SK-N-SH (cell line): ENCODE measurements at regions not wholly inside any gene's neighbourhood (a gene's known extent, or its start where the extent isn't known, plus 50 kb on each side); places are given as distances from the start of the nearest gene placed in this dataset.

ENCODE experiments used
- CTCF ChIA-PET: fragments of 300-600, 350-600 bp; formaldehyde crosslinking; extraction: SDS; loops from one replicate; lab custom pipeline; 2021; lab: Yijun Ruan, JAX
- POLR2A ChIA-PET: fragments of 350-600 bp; sonication (Branson Sonifier 250); formaldehyde crosslinking; extraction: SDS; loops from one replicate; lab custom pipeline; 2020; ENCODE audit warnings: antibody characterized with exemption, inconsistent platforms; lab: Yijun Ruan, JAX
- DNase-seq: peaks from one replicate; pipeline ENCODE4 v3.0.0; 2012
- H2AFZ ChIP-seq: fragments of 200-600 bp; sonication (generic); 2 replicates; pipeline ENCODE4 v1.8.1; 2016; ENCODE audit warnings: antibody characterized with exemption, mild to moderate bottlenecking, low read depth
- H3F3A ChIP-seq: fragments of 200-600 bp; sonication (generic); replicated peaks from 2 replicates; pipeline ENCODE3; 2016; ENCODE audit warnings: antibody characterized with exemption, mild to moderate bottlenecking; ENCODE audit not compliant: insufficient read depth
- H3K27ac ChIP-seq, 2 experiments: fragments of 200-500 bp in 1 of 2; fragments of 200-600 bp in 1 of 2; sonication (Bioruptor generic) in 1 of 2; sonication (generic), shearing (Covaris generic) in 1 of 2; 2 replicates each; pipeline versions ENCODE4 v1.5.1 to v1.6.1; 2014 to 2016; ENCODE audit warnings: low read depth in 2 of 2, inconsistent platforms in 1 of 2, low read length in 1 of 2, mild to moderate bottlenecking in 1 of 2, mixed read lengths in 1 of 2
- H3K27me3 ChIP-seq: fragments of 200-600 bp; sonication (generic), shearing (Covaris generic); 2 replicates; pipeline ENCODE4 v1.6.1; 2016; ENCODE audit warnings: mixed run types; ENCODE audit not compliant: insufficient read depth
- H3K36me3 ChIP-seq, 2 experiments: fragments of 200-500 bp in 1 of 2; fragments of 200-600 bp in 1 of 2; sonication (Bioruptor generic) in 1 of 2; sonication (generic) in 1 of 2; replicated peaks in 1 of 2; 2 replicates each; pipeline versions ENCODE3 to v1.5.1; 2014 to 2016; ENCODE audit warnings: low read length in 1 of 2, mild to moderate bottlenecking in 1 of 2; ENCODE audit not compliant: insufficient read depth in 2 of 2, control insufficient read depth in 1 of 2
- H3K4me1 ChIP-seq, 2 experiments: fragments of 200-500 bp in 1 of 2; fragments of 200-600 bp in 1 of 2; sonication (Bioruptor generic) in 1 of 2; sonication (generic), shearing (Covaris generic) in 1 of 2; 2 replicates each; pipeline versions ENCODE4 v1.5.1 to v1.6.1; 2014 to 2016; ENCODE audit warnings: low read depth in 1 of 2, low read length in 1 of 2, mixed run types in 1 of 2; ENCODE audit not compliant: insufficient read depth in 2 of 2, control insufficient read depth in 1 of 2
- H3K4me2 ChIP-seq: fragments of 200-600 bp; sonication (generic), shearing (Covaris generic); 2 replicates; pipeline ENCODE4 v1.6.1; 2017; ENCODE audit warnings: mixed run types
- H3K4me3 ChIP-seq, 2 experiments: fragments of 200-500 bp in 1 of 2; fragments of 200-600 bp in 1 of 2; sonication (Bioruptor generic) in 1 of 2; sonication (generic), shearing (Covaris generic) in 1 of 2; 2 replicates each; pipeline versions ENCODE4 v1.5.1 to v1.8.1; 2014 to 2016; ENCODE audit warnings: low read depth in 2 of 2, inconsistent platforms in 1 of 2, low read length in 1 of 2, mild to moderate bottlenecking in 1 of 2, mixed read lengths in 1 of 2, moderate library complexity in 1 of 2
- H3K79me2 ChIP-seq: fragments of 200-600 bp; sonication (generic); 2 replicates; pipeline ENCODE4 v1.8.1; 2017; ENCODE audit warnings: mild to moderate bottlenecking; ENCODE audit not compliant: insufficient read depth
- H3K9ac ChIP-seq: fragments of 200-600 bp; sonication (generic); 2 replicates; pipeline ENCODE4 v1.6.1; 2017; ENCODE audit warnings: mixed run types
- H3K9me2 ChIP-seq: fragments of 200-600 bp; sonication (generic); 2 replicates; pipeline ENCODE4 v1.6.1; 2017; ENCODE audit warnings: mixed run types
- H3K9me3 ChIP-seq: fragments of 200-600 bp; sonication (generic); 2 replicates; pipeline ENCODE4 v1.6.1; 2017; ENCODE audit warnings: mixed run types, mild to moderate bottlenecking, moderate library complexity
- H4K20me1 ChIP-seq: fragments of 200-600 bp; sonication (generic); 2 replicates; pipeline ENCODE4 v1.6.1; 2017; ENCODE audit warnings: mild to moderate bottlenecking, mixed run types; ENCODE audit not compliant: insufficient read depth
- GABPA ChIP-seq: IDR thresholded peaks from 2 replicates; pipeline ENCODE4 v1.4.0; 2012; ENCODE audit warnings: low read depth, mild to moderate bottlenecking
- GATA2 ChIP-seq: sonication (generic); formaldehyde crosslinking; IDR thresholded peaks from 2 replicates; pipeline ENCODE4 v1.5.0; 2020; ENCODE audit warnings: mild to moderate bottlenecking, missing genetic modification reagents
- JUND ChIP-seq: IDR thresholded peaks from 2 replicates; pipeline ENCODE4 v1.4.0; 2012
- MXI1 ChIP-seq: IDR thresholded peaks from 2 replicates; pipeline ENCODE4 v1.6.1; 2012; ENCODE audit warnings: mild to moderate bottlenecking, low read depth, low read length, improper control_type of control experiment
- NRF1 ChIP-seq: IDR thresholded peaks from 2 replicates; pipeline ENCODE4 v1.6.1; 2012; ENCODE audit warnings: low read depth, mild to moderate bottlenecking, low read length
- RAD21 ChIP-seq: IDR thresholded peaks from 2 replicates; pipeline ENCODE4 v1.6.1; 2012; ENCODE audit warnings: mild to moderate bottlenecking, low read length
- RCOR1 ChIP-seq: fragments of 150-350 bp; IDR thresholded peaks from 2 replicates; pipeline ENCODE4 v1.6.1; 2017; ENCODE audit warnings: antibody characterized with exemption, low read length
- RXRA ChIP-seq: IDR thresholded peaks from 2 replicates; pipeline ENCODE4 v1.4.0; 2012; ENCODE audit warnings: low read depth, mild to moderate bottlenecking, borderline replicate concordance
- SMC3 ChIP-seq: IDR thresholded peaks from 2 replicates; pipeline ENCODE4 v1.6.1; 2012; ENCODE audit warnings: low read depth, low read length, improper control_type of control experiment
- TCF12 ChIP-seq: IDR thresholded peaks from 2 replicates; pipeline ENCODE4 v1.4.0; 2012
- TEAD4 ChIP-seq: IDR thresholded peaks from 2 replicates; pipeline ENCODE4 v1.4.0; 2012; ENCODE audit warnings: mild to moderate bottlenecking, borderline replicate concordance; ENCODE audit not compliant: insufficient read depth
- YY1 ChIP-seq: IDR thresholded peaks from 2 replicates; pipeline ENCODE4 v1.4.0; 2012; ENCODE audit warnings: low read depth, mild to moderate bottlenecking
- WGBS: methylation state at CpG from one replicate; pipeline ENCODE4 v1.1.6; 2017; ENCODE audit warnings: low lambda C conversion rate; 5-methylcytosine and 5-hydroxymethylcytosine counted together
- TF ChIP-seq, protein P1 (sequence below): fragments of 150-350 bp; IDR thresholded peaks from 2 replicates; pipeline ENCODE4 v1.6.1; 2017; ENCODE audit warnings: antibody characterized with exemption, low read length, low read depth, borderline replicate concordance
- TF ChIP-seq, protein P2 (sequence below): fragments of 150-350 bp; IDR thresholded peaks from 2 replicates; pipeline ENCODE4 v1.6.1; 2016; ENCODE audit warnings: mild to moderate bottlenecking, low read depth, low read length
- TF ChIP-seq, protein P3 (sequence below): fragments of 200-600 bp; sonication (generic); IDR thresholded peaks from 2 replicates; pipeline ENCODE4 v1.6.1; 2017; ENCODE audit warnings: antibody characterized with exemption, mild to moderate bottlenecking, moderate library complexity
- TF ChIP-seq, protein P4 (sequence below): IDR thresholded peaks from 2 replicates; pipeline ENCODE4 v1.4.0; 2012; ENCODE audit warnings: low read depth
- TF ChIP-seq, protein P5 (sequence below): IDR thresholded peaks from 2 replicates; pipeline ENCODE4 v1.4.0; 2012; ENCODE audit warnings: low read depth, borderline replicate concordance
- TF ChIP-seq, protein P6 (sequence below): IDR thresholded peaks from 2 replicates; pipeline ENCODE4 v1.6.1; 2012; ENCODE audit warnings: mild to moderate bottlenecking, low read depth, low read length, moderate library complexity

DNA sequence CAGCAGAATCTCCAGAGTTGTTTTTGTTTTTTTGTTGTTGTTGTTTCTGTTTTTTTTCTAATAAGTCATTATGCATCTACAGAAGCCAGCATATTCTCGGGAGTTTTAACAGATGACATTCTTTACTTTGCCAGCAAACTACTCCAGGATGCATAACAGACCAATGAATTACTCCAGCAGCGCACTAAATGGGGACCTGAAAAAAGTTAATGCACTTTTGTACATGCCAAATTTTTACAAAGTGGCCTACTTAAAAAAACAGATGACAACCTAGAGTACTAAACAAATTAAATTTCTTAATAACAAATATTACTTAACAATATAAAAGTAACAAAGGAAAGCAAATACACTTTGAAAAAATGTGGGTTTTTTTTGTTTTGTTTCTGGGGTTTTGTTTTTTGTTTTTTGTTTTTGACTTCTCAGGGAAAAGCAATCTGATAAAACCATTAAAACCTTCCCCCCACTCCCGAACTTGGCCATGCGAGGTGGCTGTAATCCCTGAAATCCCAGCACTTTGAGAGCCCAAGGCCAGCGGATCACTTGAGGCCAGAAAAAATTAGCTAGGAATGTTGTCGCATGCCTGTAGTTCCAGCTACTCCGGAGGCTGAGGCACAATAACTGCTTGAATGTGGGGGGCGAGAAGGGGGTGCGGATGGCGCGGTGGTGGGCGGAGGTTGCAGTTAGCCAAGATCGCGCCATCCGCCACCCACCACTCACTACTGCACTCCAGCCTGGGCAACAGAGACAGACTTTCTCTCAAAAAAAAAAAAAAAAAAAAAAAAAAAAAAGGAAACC lies 352.4 kb downstream of the CETN3 start:
- H3K79me2 ChIP-seq = no peaks in the 10 kb centered on the region
- CTCF ChIA-PET = no interaction called here
- TF ChIP-seq JUND (no peak), YY1 (no peak), TCF12 (no peak), RAD21 (no peak), RXRA (no peak), NRF1 (no peak), MXI1 (no peak), TEAD4 (no peak), GATA2 (no peak), GABPA (no peak), RCOR1 (no peak), SMC3 (no peak)
- TF ChIP-seq, protein P1, sequence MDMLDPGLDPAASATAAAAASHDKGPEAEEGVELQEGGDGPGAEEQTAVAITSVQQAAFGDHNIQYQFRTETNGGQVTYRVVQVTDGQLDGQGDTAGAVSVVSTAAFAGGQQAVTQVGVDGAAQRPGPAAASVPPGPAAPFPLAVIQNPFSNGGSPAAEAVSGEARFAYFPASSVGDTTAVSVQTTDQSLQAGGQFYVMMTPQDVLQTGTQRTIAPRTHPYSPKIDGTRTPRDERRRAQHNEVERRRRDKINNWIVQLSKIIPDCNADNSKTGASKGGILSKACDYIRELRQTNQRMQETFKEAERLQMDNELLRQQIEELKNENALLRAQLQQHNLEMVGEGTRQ = no peak
- TF ChIP-seq, protein P2, sequence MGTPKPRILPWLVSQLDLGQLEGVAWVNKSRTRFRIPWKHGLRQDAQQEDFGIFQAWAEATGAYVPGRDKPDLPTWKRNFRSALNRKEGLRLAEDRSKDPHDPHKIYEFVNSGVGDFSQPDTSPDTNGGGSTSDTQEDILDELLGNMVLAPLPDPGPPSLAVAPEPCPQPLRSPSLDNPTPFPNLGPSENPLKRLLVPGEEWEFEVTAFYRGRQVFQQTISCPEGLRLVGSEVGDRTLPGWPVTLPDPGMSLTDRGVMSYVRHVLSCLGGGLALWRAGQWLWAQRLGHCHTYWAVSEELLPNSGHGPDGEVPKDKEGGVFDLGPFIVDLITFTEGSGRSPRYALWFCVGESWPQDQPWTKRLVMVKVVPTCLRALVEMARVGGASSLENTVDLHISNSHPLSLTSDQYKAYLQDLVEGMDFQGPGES = no peak
- TF ChIP-seq, protein P3, sequence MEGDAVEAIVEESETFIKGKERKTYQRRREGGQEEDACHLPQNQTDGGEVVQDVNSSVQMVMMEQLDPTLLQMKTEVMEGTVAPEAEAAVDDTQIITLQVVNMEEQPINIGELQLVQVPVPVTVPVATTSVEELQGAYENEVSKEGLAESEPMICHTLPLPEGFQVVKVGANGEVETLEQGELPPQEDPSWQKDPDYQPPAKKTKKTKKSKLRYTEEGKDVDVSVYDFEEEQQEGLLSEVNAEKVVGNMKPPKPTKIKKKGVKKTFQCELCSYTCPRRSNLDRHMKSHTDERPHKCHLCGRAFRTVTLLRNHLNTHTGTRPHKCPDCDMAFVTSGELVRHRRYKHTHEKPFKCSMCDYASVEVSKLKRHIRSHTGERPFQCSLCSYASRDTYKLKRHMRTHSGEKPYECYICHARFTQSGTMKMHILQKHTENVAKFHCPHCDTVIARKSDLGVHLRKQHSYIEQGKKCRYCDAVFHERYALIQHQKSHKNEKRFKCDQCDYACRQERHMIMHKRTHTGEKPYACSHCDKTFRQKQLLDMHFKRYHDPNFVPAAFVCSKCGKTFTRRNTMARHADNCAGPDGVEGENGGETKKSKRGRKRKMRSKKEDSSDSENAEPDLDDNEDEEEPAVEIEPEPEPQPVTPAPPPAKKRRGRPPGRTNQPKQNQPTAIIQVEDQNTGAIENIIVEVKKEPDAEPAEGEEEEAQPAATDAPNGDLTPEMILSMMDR = no peak
- TF ChIP-seq, protein P4, sequence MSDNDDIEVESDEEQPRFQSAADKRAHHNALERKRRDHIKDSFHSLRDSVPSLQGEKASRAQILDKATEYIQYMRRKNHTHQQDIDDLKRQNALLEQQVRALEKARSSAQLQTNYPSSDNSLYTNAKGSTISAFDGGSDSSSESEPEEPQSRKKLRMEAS = no peak
- TF ChIP-seq, protein P5, sequence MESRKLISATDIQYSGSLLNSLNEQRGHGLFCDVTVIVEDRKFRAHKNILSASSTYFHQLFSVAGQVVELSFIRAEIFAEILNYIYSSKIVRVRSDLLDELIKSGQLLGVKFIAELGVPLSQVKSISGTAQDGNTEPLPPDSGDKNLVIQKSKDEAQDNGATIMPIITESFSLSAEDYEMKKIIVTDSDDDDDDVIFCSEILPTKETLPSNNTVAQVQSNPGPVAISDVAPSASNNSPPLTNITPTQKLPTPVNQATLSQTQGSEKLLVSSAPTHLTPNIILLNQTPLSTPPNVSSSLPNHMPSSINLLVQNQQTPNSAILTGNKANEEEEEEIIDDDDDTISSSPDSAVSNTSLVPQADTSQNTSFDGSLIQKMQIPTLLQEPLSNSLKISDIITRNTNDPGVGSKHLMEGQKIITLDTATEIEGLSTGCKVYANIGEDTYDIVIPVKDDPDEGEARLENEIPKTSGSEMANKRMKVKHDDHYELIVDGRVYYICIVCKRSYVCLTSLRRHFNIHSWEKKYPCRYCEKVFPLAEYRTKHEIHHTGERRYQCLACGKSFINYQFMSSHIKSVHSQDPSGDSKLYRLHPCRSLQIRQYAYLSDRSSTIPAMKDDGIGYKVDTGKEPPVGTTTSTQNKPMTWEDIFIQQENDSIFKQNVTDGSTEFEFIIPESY = no peak
- TF ChIP-seq, protein P6, sequence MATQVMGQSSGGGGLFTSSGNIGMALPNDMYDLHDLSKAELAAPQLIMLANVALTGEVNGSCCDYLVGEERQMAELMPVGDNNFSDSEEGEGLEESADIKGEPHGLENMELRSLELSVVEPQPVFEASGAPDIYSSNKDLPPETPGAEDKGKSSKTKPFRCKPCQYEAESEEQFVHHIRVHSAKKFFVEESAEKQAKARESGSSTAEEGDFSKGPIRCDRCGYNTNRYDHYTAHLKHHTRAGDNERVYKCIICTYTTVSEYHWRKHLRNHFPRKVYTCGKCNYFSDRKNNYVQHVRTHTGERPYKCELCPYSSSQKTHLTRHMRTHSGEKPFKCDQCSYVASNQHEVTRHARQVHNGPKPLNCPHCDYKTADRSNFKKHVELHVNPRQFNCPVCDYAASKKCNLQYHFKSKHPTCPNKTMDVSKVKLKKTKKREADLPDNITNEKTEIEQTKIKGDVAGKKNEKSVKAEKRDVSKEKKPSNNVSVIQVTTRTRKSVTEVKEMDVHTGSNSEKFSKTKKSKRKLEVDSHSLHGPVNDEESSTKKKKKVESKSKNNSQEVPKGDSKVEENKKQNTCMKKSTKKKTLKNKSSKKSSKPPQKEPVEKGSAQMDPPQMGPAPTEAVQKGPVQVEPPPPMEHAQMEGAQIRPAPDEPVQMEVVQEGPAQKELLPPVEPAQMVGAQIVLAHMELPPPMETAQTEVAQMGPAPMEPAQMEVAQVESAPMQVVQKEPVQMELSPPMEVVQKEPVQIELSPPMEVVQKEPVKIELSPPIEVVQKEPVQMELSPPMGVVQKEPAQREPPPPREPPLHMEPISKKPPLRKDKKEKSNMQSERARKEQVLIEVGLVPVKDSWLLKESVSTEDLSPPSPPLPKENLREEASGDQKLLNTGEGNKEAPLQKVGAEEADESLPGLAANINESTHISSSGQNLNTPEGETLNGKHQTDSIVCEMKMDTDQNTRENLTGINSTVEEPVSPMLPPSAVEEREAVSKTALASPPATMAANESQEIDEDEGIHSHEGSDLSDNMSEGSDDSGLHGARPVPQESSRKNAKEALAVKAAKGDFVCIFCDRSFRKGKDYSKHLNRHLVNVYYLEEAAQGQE = no peak
- TF ChIP-seq, all 33 proteins: peak for 0
- no peak for DNase-seq
- H3K36me3 ChIP-seq = no peaks in the 10 kb centered on the region
- H3K27me3 ChIP-seq = no peaks in the 10 kb centered on the region
- POLR2A ChIA-PET = no interaction called here
- H3K9me3 ChIP-seq = no peaks in the 10 kb centered on the region
- H3F3A ChIP-seq = peaks cover 3% of the 10 kb centered on the region
- no peaks in the 10 kb centered on the region for H3K9me2 ChIP-seq
- no peak overlapping the region for H3K9ac ChIP-seq
- H3K4me3 ChIP-seq = no peak overlapping the region
- H3K4me2 ChIP-seq = no peak overlapping the region
- H3K4me1 ChIP-seq = peaks cover 4 to 12% of the 10 kb centered on the region in 2 experiments; a peak in 3 of 4 replicates
- H3K27ac ChIP-seq = peak overlapping the region in 1 of 2 experiments; percentile 74; a peak in 1 of 4 replicates
- WGBS = 55% methylated on average over 15 of the region's 15 CpGs
- H4K20me1 ChIP-seq = no peaks in the 10 kb centered on the region
- peak overlapping the region; percentile 85 for H2AFZ ChIP-seq
